Trophoblast cell (in vitro differentiated cells and primary cell): ENCODE measurements at regions not wholly inside any gene's neighbourhood (a gene's known extent, or its start where the extent isn't known, plus 50 kb on each side); places are given as distances from the start of the nearest gene placed in this dataset.

Experiments used
- DNase-seq, 2 donors: peaks; one replicate each; pipeline ENCODE4 v3.0.0-alpha.2; 2016
- H2AFZ ChIP-seq: 2 replicates; pipeline ENCODE4 v1.6.1; 2013; ENCODE audit warnings: low read length, moderate library complexity, mild to moderate bottlenecking; ENCODE audit not compliant: insufficient read depth, poor library complexity
- H2AK5ac ChIP-seq: 2 replicates; pipeline ENCODE4 v1.6.1; 2013; ENCODE audit warnings: mild to moderate bottlenecking, low read length
- H2BK120ac ChIP-seq: 2 replicates; pipeline ENCODE4 v1.6.1; 2013; ENCODE audit warnings: low read length, mild to moderate bottlenecking, moderate library complexity; ENCODE audit not compliant: insufficient read depth, poor library complexity
- H2BK12ac ChIP-seq: 2 replicates; pipeline ENCODE4 v1.6.1; 2013; ENCODE audit warnings: mild to moderate bottlenecking, low read length, moderate library complexity
- H2BK5ac ChIP-seq: 2 replicates; pipeline ENCODE4 v1.6.1; 2013; ENCODE audit warnings: low read length, low read depth, moderate library complexity, mild to moderate bottlenecking; ENCODE audit not compliant: poor library complexity
- H3K14ac ChIP-seq: 2 replicates; pipeline ENCODE4 v1.6.1; 2013; ENCODE audit warnings: mild to moderate bottlenecking, low read length
- H3K18ac ChIP-seq: 2 replicates; pipeline ENCODE4 v1.6.1; 2013; ENCODE audit warnings: mild to moderate bottlenecking, low read length
- H3K23ac ChIP-seq: 2 replicates; pipeline ENCODE4 v1.6.1; 2013; ENCODE audit warnings: low read length
- H3K27ac ChIP-seq: 2 replicates; pipeline ENCODE4 v1.5.1; 2013; ENCODE audit warnings: low read depth, mild to moderate bottlenecking, inconsistent platforms, low read length, moderate library complexity
- H3K27me3 ChIP-seq: 2 replicates; pipeline ENCODE4 v1.6.1; 2013; ENCODE audit warnings: inconsistent platforms, mild to moderate bottlenecking, low read length, moderate library complexity; ENCODE audit not compliant: insufficient read depth
- H3K36me3 ChIP-seq, 2 experiments: 1 replicate in 1 of 2; 2 replicates in 1 of 2; pipeline ENCODE4 v1.6.1; 2013; ENCODE audit warnings: low read length in 2 of 2, mild to moderate bottlenecking in 2 of 2, moderate library complexity in 1 of 2; ENCODE audit not compliant: insufficient read depth in 2 of 2, control insufficient read depth in 1 of 2
- H3K4ac ChIP-seq: 2 replicates; pipeline ENCODE4 v1.6.1; 2013; ENCODE audit warnings: low read depth, mild to moderate bottlenecking, low read length, moderate library complexity
- H3K4me1 ChIP-seq, 2 experiments: 1 replicate in 1 of 2; 2 replicates in 1 of 2; pipeline ENCODE4 v1.6.1; 2013; ENCODE audit warnings: low read length in 2 of 2, mild to moderate bottlenecking in 2 of 2, moderate library complexity in 1 of 2; ENCODE audit not compliant: insufficient read depth in 2 of 2, control insufficient read depth in 1 of 2
- H3K4me2 ChIP-seq: 2 replicates; pipeline ENCODE4 v1.6.1; 2013; ENCODE audit warnings: inconsistent platforms, mild to moderate bottlenecking, low read length, moderate library complexity
- H3K4me3 ChIP-seq: 2 replicates; pipeline ENCODE4 v1.5.1; 2013; ENCODE audit warnings: mild to moderate bottlenecking, low read depth, low read length, inconsistent platforms
- H3K79me1 ChIP-seq: one replicate; pipeline ENCODE4 v1.6.1; 2013; ENCODE audit warnings: low read length
- H3K79me2 ChIP-seq: 2 replicates; pipeline ENCODE4 v1.6.1; 2013; ENCODE audit warnings: low read length, mild to moderate bottlenecking; ENCODE audit not compliant: control insufficient read depth, insufficient read depth, poor library complexity
- H3K9ac ChIP-seq: 2 replicates; pipeline ENCODE4 v1.6.1; 2013; ENCODE audit warnings: mild to moderate bottlenecking, low read length
- H3K9me3 ChIP-seq: 2 replicates; pipeline ENCODE4 v1.6.1; 2013; ENCODE audit warnings: low read depth, mild to moderate bottlenecking, control low read depth, inconsistent platforms, low read length; ENCODE audit not compliant: insufficient read depth
- H4K12ac ChIP-seq: 2 replicates; pipeline ENCODE4 v1.6.1; 2013; ENCODE audit warnings: low read depth, mild to moderate bottlenecking, low read length, moderate library complexity
- H4K8ac ChIP-seq: 2 replicates; pipeline ENCODE4 v1.6.1; 2013; ENCODE audit warnings: low read depth, mild to moderate bottlenecking, low read length, moderate library complexity
- H4K91ac ChIP-seq: one replicate; pipeline ENCODE4 v1.6.1; 2013; ENCODE audit warnings: low read depth, mild to moderate bottlenecking, low read length, moderate library complexity
- WGBS: extraction: QIAGEN DNeasy Blood & Tissue Kit; methylation state at CpG from one replicate; pipeline ENCODE4 v1.1.7; 2013; ENCODE audit warnings: missing lambda C conversion rate; ENCODE audit not compliant: insufficient read length, insufficient coverage; ENCODE audit errors: extremely low coverage; 5-methylcytosine and 5-hydroxymethylcytosine counted together

GRCh38 chr11:19592842-19593241, 119.8 kb upstream of the NAV2 start:
- H4K91ac ChIP-seq, result no peak overlapping the region
- no peak overlapping the region for H3K14ac ChIP-seq
- H3K4ac ChIP-seq, result no peak overlapping the region
- no peak overlapping the region for H4K12ac ChIP-seq
- H3K27ac ChIP-seq, result no peak overlapping the region
- H3K36me3 ChIP-seq, result no peaks in the 10 kb centered on the region
- no peak overlapping the region for H2BK12ac ChIP-seq
- WGBS, result no CpG with 5 or more reads among the region's 2 CpGs
- no peak overlapping the region for H3K9ac ChIP-seq
- no peak overlapping the region for H3K18ac ChIP-seq
- no peaks in the 10 kb centered on the region for H3K27me3 ChIP-seq
- no peak overlapping the region for H2AFZ ChIP-seq
- peaks cover 2 to 3% of the 10 kb centered on the region in 2 experiments for H3K4me1 ChIP-seq
- peak; percentile 37 to 83 for DNase-seq
- no peak overlapping the region for H2BK120ac ChIP-seq
- no peak overlapping the region for H2BK5ac ChIP-seq
- H3K4me2 ChIP-seq, result no peak overlapping the region
- H2AK5ac ChIP-seq, result no peak overlapping the region
- H3K79me1 ChIP-seq, result no peaks in the 10 kb centered on the region
- no peaks in the 10 kb centered on the region for H3K79me2 ChIP-seq
- H3K4me3 ChIP-seq, result no peak overlapping the region
- no peak overlapping the region for H3K23ac ChIP-seq
- H3K9me3 ChIP-seq, result peaks cover 3% of the 10 kb centered on the region
- no peak overlapping the region for H4K8ac ChIP-seq

- Histone ChIP-seq H3K27ac (no peak overlapping the region), H3K4me2 (no peak overlapping the region), H3K4me3 (no peak overlapping the region), H3K27me3 (no peaks in the 10 kb centered on the region), H2BK12ac (no peak overlapping the region), H2AK5ac (no peak overlapping the region), H3K9ac (no peak overlapping the region), H3K79me2 (no peaks in the 10 kb centered on the region), H4K91ac (no peak overlapping the region), H3K36me3 (no peaks in the 10 kb centered on the region), H4K12ac (no peak overlapping the region), H3K9me3 (peaks cover 6% of the 10 kb centered on the region), H2BK5ac (no peak overlapping the region), H4K8ac (no peak overlapping the region), H2AFZ (no peak overlapping the region), H3K4me1 (no peaks in the 10 kb centered on the region), H3K4ac (no peak overlapping the region), H3K18ac (no peak overlapping the region), H3K14ac (no peak overlapping the region), H2BK120ac (no peak overlapping the region), H3K23ac (no peak overlapping the region), H3K79me1 (no peaks in the 10 kb centered on the region)
- WGBS, result no CpG with 5 or more reads among the region's 10 CpGs
- no peak for DNase-seq
Observed at GRCh38 chr11:19589567-19590260, 122.9 kb upstream of the NAV2 start.

- H4K8ac ChIP-seq, result no peak overlapping the region
- no peak overlapping the region for H3K9ac ChIP-seq
- no peak overlapping the region for H2BK120ac ChIP-seq
- DNase-seq, result no peak
- no peak overlapping the region for H3K27ac ChIP-seq
- no CpG with 5 or more reads among the region's 1 CpG for WGBS
- H3K4me1 ChIP-seq, result no peaks in the 10 kb centered on the region
- no peak overlapping the region for H2BK5ac ChIP-seq
- H2BK12ac ChIP-seq, result no peak overlapping the region
- H3K79me1 ChIP-seq, result no peaks in the 10 kb centered on the region
- H3K4me3 ChIP-seq, result no peak overlapping the region
- H4K12ac ChIP-seq, result no peak overlapping the region
- no peak overlapping the region for H3K23ac ChIP-seq
- peaks cover 6% of the 10 kb centered on the region for H3K9me3 ChIP-seq
- no peak overlapping the region for H3K4ac ChIP-seq
- no peaks in the 10 kb centered on the region for H3K36me3 ChIP-seq
- H2AK5ac ChIP-seq, result no peak overlapping the region
- H4K91ac ChIP-seq, result no peak overlapping the region
- H3K79me2 ChIP-seq, result no peaks in the 10 kb centered on the region
- no peak overlapping the region for H3K14ac ChIP-seq
- no peaks in the 10 kb centered on the region for H3K27me3 ChIP-seq
- no peak overlapping the region for H3K4me2 ChIP-seq
- no peak overlapping the region for H3K18ac ChIP-seq
- H2AFZ ChIP-seq, result no peak overlapping the region
Observed at GRCh38 chr11:19587979-19588378, 124.7 kb upstream of the NAV2 start.

- no peak overlapping the region for H4K8ac ChIP-seq
- whole genome bisulfite sequencing, result no CpG with 5 or more reads among the region's 1 CpG
- no peak for DNase-seq
- H3K4me2 ChIP-seq, result no peak overlapping the region
- no peak overlapping the region for H4K91ac ChIP-seq
- H3K27ac ChIP-seq, result no peak overlapping the region
- no peaks in the 10 kb centered on the region for H3K79me2 ChIP-seq
- no peak overlapping the region for H4K12ac ChIP-seq
- no peaks in the 10 kb centered on the region for H3K79me1 ChIP-seq
- H3K9ac ChIP-seq, result no peak overlapping the region
- no peak overlapping the region for H2AK5ac ChIP-seq
- no peak overlapping the region for H3K4ac ChIP-seq
- no peak overlapping the region for H3K14ac ChIP-seq
- H2AFZ ChIP-seq, result no peak overlapping the region
- H3K27me3 ChIP-seq, result no peaks in the 10 kb centered on the region
- H2BK5ac ChIP-seq, result no peak overlapping the region
- H3K4me1 ChIP-seq, result peaks cover 5% of the 10 kb centered on the region in 2 experiments
- H2BK120ac ChIP-seq, result no peak overlapping the region
- H3K4me3 ChIP-seq, result no peak overlapping the region
- H3K9me3 ChIP-seq, result no peaks in the 10 kb centered on the region
- no peak overlapping the region for H3K18ac ChIP-seq
- H3K23ac ChIP-seq, result no peak overlapping the region
- H2BK12ac ChIP-seq, result no peak overlapping the region
- H3K36me3 ChIP-seq, result no peaks in the 10 kb centered on the region
Observed at GRCh38 chr11:19580646-19581045, 132.0 kb upstream of the NAV2 start.
